Kidney (tissue), 13 donors: ENCODE measurements at regions not wholly inside any gene's neighbourhood (a gene's known extent, or its start where the extent isn't known, plus 50 kb on each side); places are given as distances from the start of the nearest gene placed in this dataset.

ENCODE experiments used
- DNase-seq, 5 donors: peaks; one replicate each; pipeline ENCODE4 v3.0.0-alpha.2; 2013 to 2020
- FAIRE-seq: peaks from 2 replicates; lab custom pipeline; 2012; peaks lifted over from hg19 to GRCh38; lab: Jason Lieb, UNC
- H3K27ac ChIP-seq, 2 donors: one replicate each; pipeline ENCODE4 v1.7.0; 2013; ENCODE audit warnings: low read depth in 2 of 2, low read length in 2 of 2, inconsistent platforms in 1 of 2
- H3K27me3 ChIP-seq: one replicate; pipeline ENCODE4 v1.7.1; 2013; ENCODE audit warnings: low read length, inconsistent platforms; ENCODE audit not compliant: control insufficient read depth, insufficient read depth
- H3K36me3 ChIP-seq, 3 donors: one replicate each; pipeline versions ENCODE4 v1.7.0 to v1.7.1; 2013; ENCODE audit warnings: low read length in 3 of 3, control low read depth in 1 of 3, inconsistent platforms in 1 of 3; ENCODE audit not compliant: insufficient read depth in 3 of 3, control insufficient read depth in 2 of 3
- H3K4me1 ChIP-seq, 3 donors: one replicate each; pipeline versions ENCODE4 v1.7.0 to v1.7.1; 2013; ENCODE audit warnings: low read length in 3 of 3, inconsistent platforms in 1 of 3, low read depth in 1 of 3; ENCODE audit not compliant: control insufficient read depth in 2 of 3, insufficient read depth in 2 of 3
- H3K4me3 ChIP-seq, 3 donors: one replicate each; pipeline versions ENCODE4 v1.7.0 to v1.8.1; 2013; ENCODE audit warnings: low read length in 3 of 3, control low read depth in 1 of 3, inconsistent platforms in 1 of 3
- H3K9ac ChIP-seq, 3 donors: one replicate each; pipeline versions ENCODE4 v1.7.0 to v1.7.1; 2013; ENCODE audit warnings: low read length in 3 of 3, control low read depth in 1 of 3, inconsistent platforms in 1 of 3
- H3K9me3 ChIP-seq, 3 donors: one replicate each; pipeline versions ENCODE4 v1.7.0 to v1.7.1; 2013; ENCODE audit warnings: low read length in 3 of 3, control low read depth in 1 of 3, inconsistent platforms in 1 of 3; ENCODE audit not compliant: control insufficient read depth in 2 of 3, insufficient read depth in 1 of 3
- CTCF ChIP-seq: IDR thresholded peaks from 3 replicates; pipeline ENCODE4 v1.5.1; 2012; ENCODE audit warnings: mild to moderate bottlenecking, moderate library complexity, borderline replicate concordance; ENCODE audit not compliant: insufficient read depth; ENCODE audit errors: extremely low read depth
- intact Hi-C: fragments of 100-400 bp; cut with DNase I; formaldehyde crosslinking; loops from one replicate; pipeline ENCODE4 v1.11.1; 2022
- donor health status: control.
- donor health status: control.
- donor health status: control.
- donor health status: control.
- donor health status: control.
- donor health status: DM: yes; HTN: yes; CAD: no.
- donor health status: Normal renal cell carcinoma (clear cell type).

- no peaks in the 10 kb centered on the region for H3K36me3 ChIP-seq
- no peak overlapping the region for H3K9ac ChIP-seq
- H3K4me1 ChIP-seq = no peaks in the 10 kb centered on the region
- no peak for FAIRE-seq
- H3K27me3 ChIP-seq = no peaks in the 10 kb centered on the region
- no peak for TF ChIP-seq CTCF
- intact Hi-C loops = no loop called here
- DNase-seq = no peak
- H3K4me3 ChIP-seq = no peak overlapping the region
- no peak overlapping the region for H3K27ac ChIP-seq
- H3K9me3 ChIP-seq = no peaks in the 10 kb centered on the region
Measured at GRCh38 chr5:114308508-114308907, 53.4 kb upstream of the KCNN2 start.

GRCh38 chr5:114310666-114311065, 51.2 kb upstream of the KCNN2 start:
- Histone ChIP-seq H3K4me1 (no peaks in the 10 kb centered on the region), H3K9me3 (no peaks in the 10 kb centered on the region), H3K27ac (no peak overlapping the region), H3K9ac (no peak overlapping the region), H3K36me3 (no peaks in the 10 kb centered on the region), H3K4me3 (no peak overlapping the region), H3K27me3 (no peaks in the 10 kb centered on the region)
- no peak for TF ChIP-seq CTCF
- DNase-seq = no peak
- no peak for FAIRE-seq
- intact Hi-C loops = no loop called here

GRCh38 chr5:114311281-114311680, 50.6 kb upstream of the KCNN2 start:
- no peaks in the 10 kb centered on the region for H3K9me3 ChIP-seq
- no peak overlapping the region for H3K9ac ChIP-seq
- no peaks in the 10 kb centered on the region for H3K4me1 ChIP-seq
- H3K36me3 ChIP-seq = no peaks in the 10 kb centered on the region
- intact Hi-C loops = no loop called here
- TF ChIP-seq CTCF = no peak
- DNase-seq (no peak), FAIRE-seq (no peak)
- H3K27me3 ChIP-seq = no peaks in the 10 kb centered on the region
- H3K4me3 ChIP-seq = no peak overlapping the region
- no peak overlapping the region for H3K27ac ChIP-seq

GRCh38 chr5:114311968-114312367, 49.9 kb upstream of the KCNN2 start:
- Histone ChIP-seq H3K27ac (no peak overlapping the region), H3K4me1 (no peaks in the 10 kb centered on the region), H3K36me3 (no peaks in the 10 kb centered on the region), H3K9me3 (no peaks in the 10 kb centered on the region), H3K9ac (no peak overlapping the region), H3K4me3 (no peak overlapping the region), H3K27me3 (no peaks in the 10 kb centered on the region)
- intact Hi-C loops = no loop called here
- DNase-seq (no peak), FAIRE-seq (no peak)
- no peak for TF ChIP-seq CTCF
